ENCODE measurements at regions not wholly inside any gene's neighbourhood (a gene's known extent, or its start where the extent isn't known, plus 50 kb on each side); places are given as distances from the start of the nearest gene placed in this dataset.

- no peak for TF ChIP-seq POLR2A (IDR thresholded peaks at IDR 0.05)
- TF ChIP-seq CTCF (IDR thresholded peaks at IDR 0.05): no peak
These were observed 117.8 kb downstream of the RASGEF1B start for GRCh38 chr4:81353861-81354260.
